ENCODE measurements at regions not wholly inside any gene's neighbourhood (a gene's known extent, or its start where the extent isn't known, plus 50 kb on each side); places are given as distances from the start of the nearest gene placed in this dataset.

DNA sequence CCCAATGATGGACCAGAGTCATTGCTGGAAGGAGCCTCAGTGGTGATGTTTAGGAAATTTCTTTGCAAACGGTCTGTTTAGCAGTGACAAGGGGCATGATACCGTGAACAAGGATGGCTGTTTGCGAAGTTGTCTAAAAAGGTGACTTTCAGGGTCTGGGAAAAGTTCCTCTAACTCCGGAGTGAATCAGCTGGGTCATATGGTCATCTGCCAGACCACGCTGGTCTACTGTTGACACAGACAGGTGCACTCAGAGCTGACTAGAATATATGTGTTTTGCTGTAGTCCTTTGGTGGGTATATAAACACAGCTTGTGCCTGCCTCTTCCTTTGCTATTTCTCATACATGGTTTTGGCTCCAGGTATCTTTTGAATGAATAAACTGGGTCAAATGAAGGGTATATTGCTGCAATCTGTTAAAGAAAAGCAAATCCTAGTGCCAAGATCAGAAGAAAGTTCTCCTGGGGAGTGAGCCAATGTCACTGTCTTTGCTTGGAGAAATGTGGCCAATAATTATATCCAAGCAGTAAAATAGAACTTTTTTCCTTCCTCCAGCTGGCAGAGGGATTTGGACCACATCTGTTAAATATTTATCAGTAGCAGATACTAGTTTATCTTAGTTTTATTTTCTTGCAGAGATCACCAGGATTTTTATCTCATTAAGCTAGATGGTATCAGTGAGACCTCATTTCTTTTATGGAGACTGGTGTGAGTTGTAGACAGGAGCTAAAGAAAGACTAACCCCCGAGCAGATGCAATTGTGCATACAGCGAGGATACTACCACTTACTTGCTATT lies 286.0 kb downstream of the TRIB2 start:
- H3K36me3 ChIP-seq = no peaks in the 10 kb centered on the region
- H3K27me3 ChIP-seq = peaks cover 0 to 5% of the 10 kb centered on the region in 2 donors
- DNase-seq = no peak
- no peak overlapping the region for H3K4me3 ChIP-seq
- intact Hi-C loops (cut with DNase I; ENCODE audit: low total_unique reads) = no loop called here
- TF ChIP-seq, protein P1, sequence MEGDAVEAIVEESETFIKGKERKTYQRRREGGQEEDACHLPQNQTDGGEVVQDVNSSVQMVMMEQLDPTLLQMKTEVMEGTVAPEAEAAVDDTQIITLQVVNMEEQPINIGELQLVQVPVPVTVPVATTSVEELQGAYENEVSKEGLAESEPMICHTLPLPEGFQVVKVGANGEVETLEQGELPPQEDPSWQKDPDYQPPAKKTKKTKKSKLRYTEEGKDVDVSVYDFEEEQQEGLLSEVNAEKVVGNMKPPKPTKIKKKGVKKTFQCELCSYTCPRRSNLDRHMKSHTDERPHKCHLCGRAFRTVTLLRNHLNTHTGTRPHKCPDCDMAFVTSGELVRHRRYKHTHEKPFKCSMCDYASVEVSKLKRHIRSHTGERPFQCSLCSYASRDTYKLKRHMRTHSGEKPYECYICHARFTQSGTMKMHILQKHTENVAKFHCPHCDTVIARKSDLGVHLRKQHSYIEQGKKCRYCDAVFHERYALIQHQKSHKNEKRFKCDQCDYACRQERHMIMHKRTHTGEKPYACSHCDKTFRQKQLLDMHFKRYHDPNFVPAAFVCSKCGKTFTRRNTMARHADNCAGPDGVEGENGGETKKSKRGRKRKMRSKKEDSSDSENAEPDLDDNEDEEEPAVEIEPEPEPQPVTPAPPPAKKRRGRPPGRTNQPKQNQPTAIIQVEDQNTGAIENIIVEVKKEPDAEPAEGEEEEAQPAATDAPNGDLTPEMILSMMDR (IDR thresholded peaks at IDR 0.05) = no peak
- H3K4me1 ChIP-seq = peaks cover 0 to 9% (median 6%) of the 10 kb centered on the region in 4 donors
- H3K27ac ChIP-seq = no peak overlapping the region
- no peaks in the 10 kb centered on the region for H3K9me3 ChIP-seq

DNA sequence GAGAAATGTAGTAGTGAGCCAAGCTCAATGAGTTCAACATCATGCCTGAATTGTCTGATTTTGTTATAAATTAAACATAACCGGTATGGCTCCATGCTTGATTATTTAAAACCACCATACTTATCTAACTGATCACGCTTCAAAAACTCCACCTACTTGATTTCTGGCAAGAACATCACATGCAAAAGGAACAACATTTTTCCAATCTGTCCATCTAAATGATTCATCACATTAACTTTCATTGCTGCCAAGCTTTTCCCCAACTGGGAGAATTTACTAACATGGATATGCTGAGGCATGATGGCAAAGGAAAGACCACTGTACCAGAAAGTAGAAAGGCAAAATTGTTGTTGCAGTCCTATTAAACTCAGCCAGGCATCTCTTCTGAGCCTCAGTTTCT lies 286.8 kb downstream of the TRIB2 start:
- H3K9me3 ChIP-seq = no peaks in the 10 kb centered on the region
- intact Hi-C loops (cut with DNase I; ENCODE audit: low total_unique reads) = no loop called here
- peaks cover 0 to 7% of the 10 kb centered on the region in 2 donors for H3K27me3 ChIP-seq
- peaks cover 0 to 9% (median 6%) of the 10 kb centered on the region in 4 donors for H3K4me1 ChIP-seq
- TF ChIP-seq, protein P1 (IDR thresholded peaks at IDR 0.05) = no peak
- H3K4me3 ChIP-seq = no peak overlapping the region
- no peak for DNase-seq
- no peaks in the 10 kb centered on the region for H3K36me3 ChIP-seq
- no peak overlapping the region for H3K27ac ChIP-seq

DNA sequence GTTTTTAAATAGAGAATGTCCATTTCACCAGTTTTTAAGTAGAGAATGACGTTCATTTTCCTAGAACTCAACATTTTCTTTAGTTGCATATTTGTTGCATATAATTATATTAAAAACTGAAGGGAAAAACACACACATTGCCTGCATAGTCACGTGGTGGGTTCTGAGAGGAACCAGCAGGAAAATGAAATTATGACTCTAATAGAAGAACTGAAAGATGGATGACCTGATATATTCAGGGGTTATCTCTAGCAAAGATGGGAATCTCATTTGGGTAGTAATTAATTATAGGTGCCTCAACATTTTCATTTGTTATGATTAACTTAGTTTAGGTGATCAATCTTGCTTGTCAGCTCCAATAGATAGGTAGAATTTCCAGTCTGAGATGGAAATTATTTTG lies 288.3 kb downstream of the TRIB2 start:
- intact Hi-C loops (cut with DNase I; ENCODE audit: low total_unique reads) = loop anchor here (5.0 kb wide), 2 partner anchors 283 to 1143 kb away; no protein-coding TSS in a partner anchor
- Histone ChIP-seq H3K9me3 (no peaks in the 10 kb centered on the region), H3K4me3 (no peak overlapping the region), H3K36me3 (no peaks in the 10 kb centered on the region), H3K4me1 (peaks cover 0 to 9% (median 6%) of the 10 kb centered on the region in 4 donors), H3K27me3 (peaks cover 0 to 7% of the 10 kb centered on the region in 2 donors), H3K27ac (no peak overlapping the region)
- no peak for DNase-seq
- TF ChIP-seq, protein P1 (IDR thresholded peaks at IDR 0.05) = no peak

DNA sequence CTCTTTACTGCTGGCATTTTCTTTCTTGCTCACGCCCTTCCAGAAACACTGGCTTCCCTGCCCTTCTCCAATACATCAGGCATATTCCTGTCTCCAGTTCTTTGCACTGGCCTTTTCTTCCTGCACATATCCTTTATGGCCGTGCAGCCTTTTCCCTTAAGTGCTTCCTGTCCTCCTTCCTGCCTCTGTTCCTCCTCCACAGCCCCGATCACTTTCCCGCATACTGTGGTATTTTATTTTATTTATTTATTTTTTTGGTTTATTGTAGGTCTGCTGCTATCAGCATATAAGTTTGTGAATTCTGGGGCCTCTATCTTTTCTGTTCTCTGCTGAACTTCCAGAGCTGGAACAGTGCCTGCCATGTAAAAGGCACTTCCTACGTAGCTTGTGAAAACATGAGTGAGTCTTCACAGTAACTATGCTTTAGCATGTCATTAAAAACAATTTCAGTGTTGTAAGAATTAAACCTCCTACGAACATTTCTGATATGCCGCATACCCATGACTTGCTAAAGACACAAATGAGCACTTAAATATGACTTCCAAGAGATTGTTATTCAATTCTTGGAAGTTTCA lies 289.1 kb downstream of the TRIB2 start:
- H3K9me3 ChIP-seq = no peaks in the 10 kb centered on the region
- no peak overlapping the region for H3K27ac ChIP-seq
- no peak for DNase-seq
- intact Hi-C loops (cut with DNase I; ENCODE audit: low total_unique reads) = loop anchor here (2.0 to 5.0 kb wide), 3 partner anchors 284 to 1175 kb away; no protein-coding TSS in a partner anchor
- peaks cover 0 to 7% of the 10 kb centered on the region in 2 donors for H3K27me3 ChIP-seq
- H3K4me3 ChIP-seq = no peak overlapping the region
- peaks cover 0 to 9% (median 4%) of the 10 kb centered on the region in 4 donors for H3K4me1 ChIP-seq
- TF ChIP-seq, protein P1 (IDR thresholded peaks at IDR 0.05) = no peak
- no peaks in the 10 kb centered on the region for H3K36me3 ChIP-seq

DNA sequence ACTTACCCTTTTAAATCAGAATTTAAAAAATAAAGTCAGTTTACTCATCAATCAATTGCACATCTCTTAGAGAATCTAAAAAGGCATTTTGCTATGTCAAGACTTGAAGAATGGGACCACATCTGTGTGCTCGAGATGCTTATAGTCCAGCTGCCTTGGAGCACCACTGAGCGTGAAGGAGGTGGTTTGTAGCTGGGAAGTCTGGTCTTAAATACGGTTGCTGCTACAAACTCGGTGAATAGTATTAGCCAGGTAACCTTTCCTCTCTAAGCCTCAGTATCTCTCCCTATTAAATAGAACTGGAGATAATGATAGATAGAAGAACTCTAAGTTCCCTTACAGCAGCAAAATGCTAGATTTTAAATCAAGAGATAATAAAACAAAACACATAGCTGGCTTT lies 289.7 kb downstream of the TRIB2 start:
- intact Hi-C loops (cut with DNase I; ENCODE audit: low total_unique reads) = loop anchor here (2.0 to 5.0 kb wide), 3 partner anchors 284 to 1176 kb away; no protein-coding TSS in a partner anchor
- Histone ChIP-seq H3K4me3 (no peak overlapping the region), H3K27ac (no peak overlapping the region), H3K36me3 (no peaks in the 10 kb centered on the region), H3K9me3 (no peaks in the 10 kb centered on the region), H3K4me1 (peaks cover 0 to 9% (median 4%) of the 10 kb centered on the region in 4 donors), H3K27me3 (peaks cover 0 to 7% of the 10 kb centered on the region in 2 donors)
- DNase-seq = no peak
- TF ChIP-seq, protein P1 (IDR thresholded peaks at IDR 0.05) = no peak

Measured in tibial artery (tissue), 4 donors.